HG02642 (cell line): ENCODE measurements at regions not wholly inside any gene's neighbourhood (a gene's known extent, or its start where the extent isn't known, plus 50 kb on each side); places are given as distances from the start of the nearest gene placed in this dataset.

Experiments used
- ATAC-seq: cut with Tn5 transposase; IDR thresholded peaks from one replicate; pipeline ENCODE4 v1.9.1; 2021; ENCODE audit warnings: mild to moderate bottlenecking; ENCODE audit not compliant: unreplicated experiment, poor library complexity

DNA sequence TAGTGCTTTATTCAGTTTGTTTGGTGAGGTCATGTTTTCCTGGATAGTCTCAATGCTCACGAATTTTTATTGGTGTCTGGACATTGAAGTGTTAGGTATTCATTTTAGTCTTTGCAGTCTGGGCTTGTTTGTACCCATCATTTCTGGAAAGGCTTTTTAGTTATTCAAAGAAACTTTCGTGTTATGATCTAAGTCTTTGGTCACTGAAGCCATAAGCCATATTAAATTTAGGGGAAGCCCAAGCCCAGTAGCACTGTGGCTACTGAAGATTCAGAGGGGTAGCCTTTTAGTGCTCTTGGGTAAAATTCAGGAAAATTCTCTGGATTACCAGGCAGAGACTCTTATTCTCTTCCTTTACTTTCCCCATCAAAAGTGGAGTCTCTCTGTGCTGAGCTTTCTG lies 56.2 kb upstream of the PEX5L start:
- no peak for ATAC-seq

- no peak for ATAC-seq
Observed at GRCh38 chr3:180093535-180093934, 56.8 kb upstream of the PEX5L start.

DNA sequence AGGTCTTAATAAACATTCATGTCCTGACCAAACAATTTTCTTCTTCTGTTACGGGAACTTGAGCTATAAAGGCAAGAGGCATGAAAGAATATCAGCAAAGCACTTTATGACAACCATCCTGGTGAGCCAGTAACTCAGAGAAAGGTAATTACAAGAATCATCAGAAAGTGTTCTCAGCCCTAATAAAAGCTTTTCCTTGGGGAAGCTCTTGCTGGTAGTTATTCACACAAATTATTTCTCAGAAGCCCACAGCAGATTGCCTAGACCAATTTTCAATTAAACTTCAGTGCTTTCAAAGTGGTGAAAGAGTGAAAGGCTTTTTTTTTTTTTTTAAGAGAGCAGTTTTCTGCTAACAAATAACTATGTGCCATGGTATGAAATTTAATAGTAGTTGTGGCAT lies 60.9 kb upstream of the PEX5L start:
- no peak for ATAC-seq

- no peak for ATAC-seq
Observed at GRCh38 chr3:180102134-180102533, 65.4 kb upstream of the PEX5L start.

DNA sequence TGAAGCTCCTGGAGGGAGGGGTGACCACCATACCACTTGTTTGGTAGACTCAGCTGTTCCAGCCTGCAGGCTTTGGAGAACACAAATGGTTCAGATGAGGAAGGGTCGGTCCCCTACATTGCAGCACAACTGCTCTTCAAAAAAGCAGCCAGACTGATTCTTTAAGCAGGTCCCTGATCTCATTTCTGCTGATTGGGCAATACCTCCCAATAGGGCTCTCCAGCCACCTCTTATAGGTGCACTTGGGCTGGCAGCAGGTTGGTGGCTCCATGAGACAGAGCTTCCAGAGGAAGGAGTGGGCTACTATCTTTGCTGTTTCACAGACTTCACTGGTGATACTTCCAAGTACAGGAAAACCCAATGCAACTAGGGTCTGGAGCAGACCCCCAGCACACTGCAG lies 65.9 kb upstream of the PEX5L start:
- ATAC-seq: no peak

GRCh38 chr3:180116203-180116602 lies 79.5 kb upstream of the PEX5L start:
- no peak for ATAC-seq

- no peak for ATAC-seq
Observed at GRCh38 chr3:180116658-180117057, 79.9 kb upstream of the PEX5L start.

DNA sequence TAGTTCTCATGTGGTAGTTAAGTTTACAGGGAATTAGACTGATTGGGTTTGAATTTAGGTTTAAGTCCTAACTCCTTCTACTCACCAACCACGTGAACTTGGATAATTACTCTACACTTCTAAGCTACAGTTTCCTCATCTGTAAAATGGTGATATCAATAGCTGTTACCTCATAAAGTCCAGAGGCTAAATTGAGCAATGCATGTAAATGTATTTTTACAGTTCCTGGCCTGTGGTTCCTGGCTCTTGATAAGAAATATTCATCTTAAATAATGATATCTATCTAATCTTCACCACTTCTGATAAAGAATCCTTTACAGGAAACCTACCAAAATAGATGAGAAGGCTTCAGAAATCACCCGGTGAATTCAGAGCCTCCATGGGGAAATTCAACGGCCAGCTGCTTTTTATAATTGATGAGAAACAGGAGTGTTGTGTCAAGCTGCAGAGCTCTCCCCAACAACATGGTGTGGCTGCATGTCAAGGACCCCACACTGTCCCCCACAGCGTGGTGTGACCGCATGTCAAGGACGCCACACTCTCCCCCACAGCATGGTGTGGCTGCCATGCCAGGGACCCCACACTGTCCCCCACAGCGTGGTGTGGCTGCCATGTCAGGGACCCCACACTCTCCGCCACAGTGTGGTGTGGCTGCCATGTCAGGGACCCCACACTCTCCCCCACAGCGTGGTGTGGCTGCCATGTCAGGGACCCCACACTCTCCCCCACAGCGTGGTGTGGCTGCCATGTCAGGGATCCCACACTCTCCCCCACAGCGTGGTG lies 80.8 kb upstream of the PEX5L start:
- no peak for ATAC-seq

- ATAC-seq: no peak
Observed at GRCh38 chr3:180119567-180119966, 82.8 kb upstream of the PEX5L start.

DNA sequence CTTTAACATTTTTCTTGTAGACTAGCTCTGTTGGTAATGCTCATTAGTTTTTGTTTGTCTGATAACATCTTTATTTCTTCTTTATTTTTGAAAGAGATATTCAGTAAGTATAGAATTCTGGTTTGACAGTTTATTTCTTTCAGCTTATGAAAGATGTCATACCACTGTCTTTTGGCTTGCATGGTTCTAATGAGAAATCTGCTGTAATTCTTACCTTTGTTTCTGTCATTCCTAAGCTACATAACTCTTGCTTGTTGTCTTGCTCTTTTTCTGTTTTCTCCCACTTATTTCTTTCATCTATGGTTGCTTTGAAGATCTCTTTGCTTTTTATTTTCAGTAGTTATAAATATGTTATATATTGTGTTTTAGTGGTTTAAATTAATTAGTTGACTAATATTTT lies 87.2 kb upstream of the PEX5L start:
- no peak for ATAC-seq

- ATAC-seq: no peak
Observed at GRCh38 chr3:180131169-180131568, 94.4 kb upstream of the PEX5L start.

- ATAC-seq: no peak
Observed at GRCh38 chr3:180135101-180135500, 98.4 kb upstream of the PEX5L start.

GRCh38 chr3:180138871-180139270 lies 102.1 kb upstream of the PEX5L start:
- ATAC-seq: no peak

DNA sequence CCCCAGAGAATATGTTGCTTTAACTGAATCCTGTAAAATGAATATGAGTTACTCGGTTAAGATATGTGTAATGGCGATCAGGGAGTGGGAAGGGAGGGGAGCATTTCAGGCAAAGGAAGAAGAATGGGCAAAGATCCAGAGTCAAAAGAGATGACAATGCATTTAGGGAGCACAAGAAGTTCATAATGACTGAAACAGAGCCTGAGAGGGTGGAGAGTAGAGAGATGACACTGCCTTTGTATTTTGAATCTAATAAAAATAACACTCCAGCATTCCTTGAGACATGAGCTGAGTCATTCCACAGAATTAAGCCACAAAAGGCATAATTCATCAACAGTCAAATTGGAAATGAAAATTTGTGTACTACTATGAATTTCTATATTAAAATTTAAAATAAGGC lies 105.3 kb upstream of the PEX5L start:
- ATAC-seq: no peak

DNA sequence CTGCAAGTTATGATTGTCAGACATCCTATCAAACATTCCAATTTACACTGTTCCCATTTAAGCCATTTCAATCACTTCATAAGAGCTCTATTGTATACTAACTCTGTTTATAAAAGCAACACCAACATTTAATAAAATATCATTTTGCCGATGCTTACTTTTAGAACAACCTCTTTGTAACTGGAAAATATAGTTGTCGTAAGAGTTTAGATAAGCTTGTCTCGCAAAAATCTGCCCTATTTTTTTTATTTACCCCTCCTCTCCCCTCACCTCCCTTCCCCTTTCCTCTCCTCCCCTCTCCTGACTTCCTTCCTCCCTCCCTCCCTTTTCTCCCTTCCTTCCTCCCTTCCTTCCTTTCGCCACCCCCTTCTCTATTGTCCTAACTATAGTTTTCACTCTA lies 105.7 kb upstream of the PEX5L start:
- no peak for ATAC-seq

DNA sequence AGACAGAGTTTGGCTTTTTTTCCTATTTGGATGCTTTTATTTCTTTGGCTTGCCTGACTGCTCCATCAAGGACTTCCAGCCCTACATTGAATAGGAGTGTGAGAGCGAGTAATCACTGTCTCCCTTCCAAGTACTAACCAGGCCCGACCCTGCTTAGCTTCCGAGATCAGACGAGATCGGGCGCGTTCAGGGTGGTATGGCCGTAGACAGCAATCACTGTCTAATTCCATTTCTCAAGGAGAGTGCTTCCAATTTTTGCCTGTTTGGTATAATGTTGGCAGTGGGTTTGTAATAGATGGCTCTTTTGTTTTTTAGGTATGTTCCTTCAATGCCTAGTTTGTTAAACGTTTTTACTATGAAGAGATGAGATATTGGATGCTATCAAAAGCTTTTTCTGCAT lies 125.0 kb upstream of the PEX5L start:
- no peak for ATAC-seq

- no peak for ATAC-seq
Observed at GRCh38 chr3:180175572-180175971, 138.8 kb upstream of the PEX5L start.

DNA sequence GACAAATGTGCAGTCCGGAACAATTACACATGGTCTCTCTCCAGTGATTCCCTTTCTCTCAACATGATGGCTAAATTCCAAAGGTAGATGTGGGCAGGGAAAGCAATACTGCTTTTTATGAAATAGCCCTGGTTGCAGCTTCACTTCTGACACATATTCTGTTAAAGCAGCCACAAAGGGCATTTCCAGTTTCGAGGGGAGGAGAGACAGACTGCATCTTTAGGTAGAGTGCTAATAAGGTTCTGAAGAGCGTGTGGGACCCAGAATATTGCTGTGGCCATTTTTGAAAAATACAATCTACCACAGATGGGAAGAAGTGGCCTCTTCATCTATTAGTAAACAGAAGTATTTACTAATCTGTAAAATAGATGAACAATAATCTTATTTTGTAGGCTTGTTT lies 139.3 kb upstream of the PEX5L start:
- no peak for ATAC-seq

- no peak for ATAC-seq
Observed at GRCh38 chr3:180177255-180177654, 140.5 kb upstream of the PEX5L start.

DNA sequence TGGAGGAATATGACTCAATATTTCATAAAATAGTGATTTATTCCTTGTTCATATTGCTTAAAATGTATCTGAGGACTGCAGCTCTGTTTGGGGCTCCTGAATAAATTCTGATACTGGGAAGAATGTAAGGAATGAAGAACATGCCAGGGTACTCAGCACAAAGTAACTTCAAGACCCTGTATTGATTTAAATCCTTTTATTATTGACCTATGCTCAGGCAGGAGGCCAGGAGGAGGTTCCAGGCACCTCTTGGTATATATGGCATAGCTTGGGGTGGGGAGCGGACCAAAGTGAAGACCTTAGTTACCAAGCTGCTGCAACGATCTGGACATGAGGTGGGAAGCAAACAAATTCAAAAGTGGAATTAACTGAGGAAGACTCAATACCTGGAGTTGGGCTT lies 142.8 kb upstream of the PEX5L start:
- no peak for ATAC-seq

- no peak for ATAC-seq
Observed at GRCh38 chr3:180180795-180181194, 144.1 kb upstream of the PEX5L start.

DNA sequence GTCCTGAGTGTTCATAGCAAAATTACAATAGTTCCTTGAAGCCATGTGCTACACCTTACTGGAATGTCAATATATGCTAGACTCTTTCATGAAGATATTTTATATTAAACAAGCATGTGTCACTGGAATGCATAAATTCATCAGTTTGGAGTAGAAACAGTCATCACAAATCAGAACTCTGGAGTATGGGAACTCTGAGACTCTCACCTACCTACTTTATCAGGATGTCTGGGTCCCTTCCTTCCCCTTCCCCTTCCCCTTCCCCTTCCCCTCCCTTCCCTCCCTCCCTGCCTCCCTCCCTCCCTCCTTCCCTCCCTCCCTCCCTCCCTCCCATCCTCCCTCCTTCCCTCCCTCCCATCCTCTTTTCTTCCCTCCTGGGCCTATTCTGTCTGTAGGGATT lies 144.7 kb upstream of the PEX5L start:
- no peak for ATAC-seq

GRCh38 chr3:180183346-180183745 lies 146.6 kb upstream of the PEX5L start:
- ATAC-seq: no peak
